ENCODE measurements at regions not wholly inside any gene's neighbourhood (a gene's known extent, or its start where the extent isn't known, plus 50 kb on each side); places are given as distances from the start of the nearest gene placed in this dataset.

DNA sequence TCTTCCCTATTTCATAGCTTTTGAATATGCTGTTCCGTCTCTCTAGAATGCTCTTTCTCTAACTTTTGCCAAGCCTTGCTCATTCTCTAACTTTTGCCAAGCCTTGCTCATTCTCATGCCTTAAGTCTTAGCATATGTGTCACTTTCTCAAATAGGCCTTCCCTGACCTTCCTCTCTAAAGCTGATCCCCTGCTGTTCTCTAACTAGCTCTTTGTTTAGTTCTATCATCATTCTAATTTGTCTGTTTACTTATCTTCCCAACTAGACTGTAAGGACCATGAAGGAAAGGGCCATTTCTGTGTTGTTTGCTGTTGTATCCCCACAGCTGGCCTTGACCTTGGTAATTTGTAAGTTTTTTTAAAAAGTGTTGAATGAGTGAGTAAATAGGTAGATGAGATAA, 71.1 kb downstream of the ZNF641 start:
- no peaks in the 10 kb centered on the region for H3K36me3 ChIP-seq (ENCODE audit: insufficient read depth, low read length)
- H3K4me1 ChIP-seq (ENCODE audit: insufficient read depth, low read length) = no peaks in the 10 kb centered on the region
- no peak overlapping the region for H3K4me3 ChIP-seq (ENCODE audit: insufficient read depth, low read length)
- no peaks in the 10 kb centered on the region for H3K9me3 ChIP-seq (ENCODE audit: low read depth, low read length)
- H3K4me2 ChIP-seq (ENCODE audit: insufficient read depth, low read length) = no peak overlapping the region
- TF ChIP-seq, protein P1, sequence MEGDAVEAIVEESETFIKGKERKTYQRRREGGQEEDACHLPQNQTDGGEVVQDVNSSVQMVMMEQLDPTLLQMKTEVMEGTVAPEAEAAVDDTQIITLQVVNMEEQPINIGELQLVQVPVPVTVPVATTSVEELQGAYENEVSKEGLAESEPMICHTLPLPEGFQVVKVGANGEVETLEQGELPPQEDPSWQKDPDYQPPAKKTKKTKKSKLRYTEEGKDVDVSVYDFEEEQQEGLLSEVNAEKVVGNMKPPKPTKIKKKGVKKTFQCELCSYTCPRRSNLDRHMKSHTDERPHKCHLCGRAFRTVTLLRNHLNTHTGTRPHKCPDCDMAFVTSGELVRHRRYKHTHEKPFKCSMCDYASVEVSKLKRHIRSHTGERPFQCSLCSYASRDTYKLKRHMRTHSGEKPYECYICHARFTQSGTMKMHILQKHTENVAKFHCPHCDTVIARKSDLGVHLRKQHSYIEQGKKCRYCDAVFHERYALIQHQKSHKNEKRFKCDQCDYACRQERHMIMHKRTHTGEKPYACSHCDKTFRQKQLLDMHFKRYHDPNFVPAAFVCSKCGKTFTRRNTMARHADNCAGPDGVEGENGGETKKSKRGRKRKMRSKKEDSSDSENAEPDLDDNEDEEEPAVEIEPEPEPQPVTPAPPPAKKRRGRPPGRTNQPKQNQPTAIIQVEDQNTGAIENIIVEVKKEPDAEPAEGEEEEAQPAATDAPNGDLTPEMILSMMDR (IDR thresholded peaks at IDR 0.05; ENCODE audit: extremely low read depth, low read depth, low read length) = no peak
- H3K27ac ChIP-seq (ENCODE audit: low read depth, low read length) = no peak overlapping the region
- no peaks in the 10 kb centered on the region for H3K27me3 ChIP-seq (ENCODE audit: insufficient read depth, low read length)
- H4K20me1 ChIP-seq (ENCODE audit: insufficient read depth, low read length) = no peaks in the 10 kb centered on the region
- no peak for DNase-seq (ENCODE audit: insufficient read length, low spot score, missing footprints)
- H2AFZ ChIP-seq (ENCODE audit: low read length) = no peak overlapping the region
- no peaks in the 10 kb centered on the region for H3K79me2 ChIP-seq (ENCODE audit: insufficient read depth, low read length)

GRCh38 chr12:48279101-48279500, 71.6 kb downstream of the ZNF641 start:
- Histone ChIP-seq H3K27ac (ENCODE audit: low read depth, low read length) (no peak overlapping the region), H3K4me3 (ENCODE audit: insufficient read depth, low read length) (no peak overlapping the region), H3K9me3 (ENCODE audit: low read depth, low read length) (no peaks in the 10 kb centered on the region), H2AFZ (ENCODE audit: low read length) (no peak overlapping the region), H3K4me1 (ENCODE audit: insufficient read depth, low read length) (no peaks in the 10 kb centered on the region), H3K4me2 (ENCODE audit: insufficient read depth, low read length) (no peak overlapping the region), H3K79me2 (ENCODE audit: insufficient read depth, low read length) (no peaks in the 10 kb centered on the region), H4K20me1 (ENCODE audit: insufficient read depth, low read length) (no peaks in the 10 kb centered on the region), H3K36me3 (ENCODE audit: insufficient read depth, low read length) (no peaks in the 10 kb centered on the region), H3K27me3 (ENCODE audit: insufficient read depth, low read length) (no peaks in the 10 kb centered on the region)
- DNase-seq (ENCODE audit: insufficient read length, low spot score, missing footprints) = no peak
- TF ChIP-seq, protein P1 (IDR thresholded peaks at IDR 0.05; ENCODE audit: extremely low read depth, low read depth, low read length) = no peak

DNA sequence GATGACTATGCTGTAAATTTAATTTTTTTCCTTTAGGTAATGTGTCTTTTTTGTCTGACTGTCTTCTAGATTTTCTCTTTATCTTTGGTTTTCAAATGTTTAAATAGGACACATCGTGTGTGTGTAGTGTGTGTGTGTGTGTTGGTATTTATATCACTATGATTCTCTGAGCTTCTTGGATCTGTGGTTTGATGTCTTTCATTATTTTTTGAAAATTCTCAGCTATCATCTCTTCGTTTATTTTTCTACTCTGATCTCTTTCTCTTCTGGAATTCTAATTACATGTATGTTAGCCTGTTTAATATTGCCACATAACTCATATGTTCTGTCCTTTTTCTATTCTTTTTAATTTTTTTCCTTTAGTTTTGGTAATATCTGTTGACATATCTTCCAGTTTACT, 73.5 kb upstream of the OR10AD1 start:
- no peak for DNase-seq (ENCODE audit: insufficient read length, low spot score, missing footprints)
- no peaks in the 10 kb centered on the region for H4K20me1 ChIP-seq (ENCODE audit: insufficient read depth, low read length)
- H3K4me1 ChIP-seq (ENCODE audit: insufficient read depth, low read length) = no peaks in the 10 kb centered on the region

GRCh38 chr12:48266826-48267225, 63.7 kb upstream of the OR10AD1 start:
- no peak for DNase-seq (ENCODE audit: insufficient read length, low spot score, missing footprints)
- no peaks in the 10 kb centered on the region for H3K36me3 ChIP-seq (ENCODE audit: insufficient read depth, low read length)
- no peaks in the 10 kb centered on the region for H3K9me3 ChIP-seq (ENCODE audit: low read depth, low read length)
- no peak overlapping the region for H3K4me3 ChIP-seq (ENCODE audit: insufficient read depth, low read length)
- TF ChIP-seq, protein P1 (IDR thresholded peaks at IDR 0.05; ENCODE audit: extremely low read depth, low read depth, low read length) = no peak
- no peaks in the 10 kb centered on the region for H3K79me2 ChIP-seq (ENCODE audit: insufficient read depth, low read length)
- no peaks in the 10 kb centered on the region for H3K4me1 ChIP-seq (ENCODE audit: insufficient read depth, low read length)
- no peak overlapping the region for H2AFZ ChIP-seq (ENCODE audit: low read length)
- H4K20me1 ChIP-seq (ENCODE audit: insufficient read depth, low read length) = no peaks in the 10 kb centered on the region
- no peak overlapping the region for H3K27ac ChIP-seq (ENCODE audit: low read depth, low read length)
- H3K27me3 ChIP-seq (ENCODE audit: insufficient read depth, low read length) = peaks cover 4% of the 10 kb centered on the region
- no peak overlapping the region for H3K4me2 ChIP-seq (ENCODE audit: insufficient read depth, low read length)

More for the DNA sequence above, 73.5 kb upstream of the OR10AD1 start:
- Histone ChIP-seq H3K27ac (ENCODE audit: low read depth, low read length) (no peak overlapping the region), H3K4me3 (ENCODE audit: insufficient read depth, low read length) (no peak overlapping the region), H3K4me2 (ENCODE audit: insufficient read depth, low read length) (no peak overlapping the region), H3K9me3 (ENCODE audit: low read depth, low read length) (no peaks in the 10 kb centered on the region), H2AFZ (ENCODE audit: low read length) (no peak overlapping the region), H3K36me3 (ENCODE audit: insufficient read depth, low read length) (no peaks in the 10 kb centered on the region), H3K79me2 (ENCODE audit: insufficient read depth, low read length) (no peaks in the 10 kb centered on the region), H3K27me3 (ENCODE audit: insufficient read depth, low read length) (no peaks in the 10 kb centered on the region)
- TF ChIP-seq, protein P1 (IDR thresholded peaks at IDR 0.05; ENCODE audit: extremely low read depth, low read depth, low read length) = no peak

All from osteoblast (primary cell).